Aorta (tissue), 5 donors: ENCODE measurements at regions not wholly inside any gene's neighbourhood (a gene's known extent, or its start where the extent isn't known, plus 50 kb on each side); places are given as distances from the start of the nearest gene placed in this dataset.
"Not testable (repeated sequence)": the region's sequence is repeated elsewhere in the genome, so short reads cannot be mapped to it uniquely, and the experiment has no call there.

Experiments used
- ATAC-seq: fragments of 200-7000 bp; cut with Tn5 transposase; one replicate; pipeline ENCODE4 v1.9.1; 2022; ENCODE audit warnings: moderate library complexity; ENCODE audit not compliant: low FRiP score
- DNase-seq, 2 donors: peaks; one replicate each; pipeline ENCODE4 v3.0.0-alpha.2; 2020
- H3K27ac ChIP-seq, 2 donors: one replicate each; pipeline ENCODE4 v1.5.1; 2013; ENCODE audit warnings: low read length in 2 of 2, mild to moderate bottlenecking in 2 of 2, moderate library complexity in 2 of 2, control low read depth in 1 of 2, inconsistent platforms in 1 of 2, low read depth in 1 of 2
- H3K27me3 ChIP-seq, 2 donors: one replicate each; pipeline ENCODE4 v1.6.1; 2013; ENCODE audit warnings: control low read depth in 1 of 2, low read length in 1 of 2, mild to moderate bottlenecking in 1 of 2, moderate library complexity in 1 of 2; ENCODE audit not compliant: insufficient read depth in 2 of 2, control insufficient read depth in 1 of 2
- H3K36me3 ChIP-seq, 2 donors: one replicate each; pipeline ENCODE4 v1.6.1; 2013; ENCODE audit warnings: control low read depth in 1 of 2, low read length in 1 of 2, mild to moderate bottlenecking in 1 of 2; ENCODE audit not compliant: insufficient read depth in 2 of 2, control insufficient read depth in 1 of 2
- H3K4me1 ChIP-seq, 2 donors: one replicate each; pipeline ENCODE4 v1.6.1; 2013; ENCODE audit warnings: low read length in 2 of 2, control low read depth in 1 of 2, mild to moderate bottlenecking in 1 of 2, moderate library complexity in 1 of 2; ENCODE audit not compliant: insufficient read depth in 2 of 2, control insufficient read depth in 1 of 2
- H3K4me3 ChIP-seq, 2 donors: one replicate each; pipeline ENCODE4 v1.5.1; 2013; ENCODE audit warnings: low read length in 2 of 2, control low read depth in 1 of 2, mild to moderate bottlenecking in 1 of 2
- H3K9me3 ChIP-seq: one replicate; pipeline ENCODE4 v1.6.1; 2013; ENCODE audit warnings: mild to moderate bottlenecking, low read length; ENCODE audit not compliant: control insufficient read depth
- WGBS, 2 donors: extraction: QIAGEN DNeasy Blood & Tissue Kit; methylation state at CpG; one replicate each; pipeline ENCODE4 v1.1.7; 2013; 5-methylcytosine and 5-hydroxymethylcytosine counted together
- intact Hi-C, 2 donors: fragments of 100-400 bp; cut with DNase I; formaldehyde crosslinking; loops; one replicate each; pipeline versions ENCODE4 v1.14.2 to v1.15.0; 2022
- donor health status: healthy with polysubstance abuse.
- donor health status: Bipolar disorder and iron deficiency.
- donor health status: DM: no; HTN: no; CAD: no.
- donor health status: DM: no; HTN: no; CAD: no.
- donor health status: DM: yes; HTN: yes; CAD: no.

- no peak for DNase-seq
- intact Hi-C loops, result no loop called here
- 31 to 40% methylated on average over 3 of the region's 3 CpGs for WGBS, 2 donors
Observed at GRCh38 chr7:19284596-19285300, 139.5 kb upstream of the FERD3L start.

GRCh38 chr7:19284136-19284535, 138.9 kb upstream of the FERD3L start:
- no peaks in the 10 kb centered on the region for H3K27me3 ChIP-seq
- H3K27ac ChIP-seq, result no peak overlapping the region
- no peak overlapping the region for H3K4me3 ChIP-seq
- H3K36me3 ChIP-seq, result no peaks in the 10 kb centered on the region
- DNase-seq (no peak), ATAC-seq (no peak)
- intact Hi-C loops, result no loop called here
- H3K4me1 ChIP-seq, result no peaks in the 10 kb centered on the region
- H3K9me3 ChIP-seq, result no peaks in the 10 kb centered on the region
- WGBS, 2 donors, result 39 to 41% methylated on average over 1 of the region's 1 CpG

More at GRCh38 chr7:19284596-19285300, 139.5 kb upstream of the FERD3L start:
- ATAC-seq, result no peak
- no peak overlapping the region for H3K4me3 ChIP-seq
- H3K4me1 ChIP-seq, result no peaks in the 10 kb centered on the region
- H3K27ac ChIP-seq, result no peak overlapping the region
- H3K27me3 ChIP-seq, result no peaks in the 10 kb centered on the region
- no peaks in the 10 kb centered on the region for H3K9me3 ChIP-seq
- no peaks in the 10 kb centered on the region for H3K36me3 ChIP-seq

GRCh38 chr7:19275000-19275399, 129.8 kb upstream of the FERD3L start:
- intact Hi-C loops, result no loop called here
- ATAC-seq, result no peak
- DNase-seq, result no peak
- Histone ChIP-seq H3K4me3 (no peak overlapping the region), H3K4me1 (no peaks in the 10 kb centered on the region), H3K27ac (no peak overlapping the region), H3K27me3 (no peaks in the 10 kb centered on the region), H3K9me3 (no peaks in the 10 kb centered on the region), H3K36me3 (no peaks in the 10 kb centered on the region)

GRCh38 chr7:19272329-19272728, 127.1 kb upstream of the FERD3L start:
- 96 to 97% methylated on average over 6 of the region's 6 CpGs for WGBS, 2 donors
- H3K27ac ChIP-seq, H3K9me3 ChIP-seq, intact Hi-C loops, H3K4me3 ChIP-seq, H3K4me1 ChIP-seq, ATAC-seq, H3K27me3 ChIP-seq, DNase-seq, H3K36me3 ChIP-seq: not testable (repeated sequence)

GRCh38 chr7:19269301-19269700, 124.1 kb upstream of the FERD3L start:
- ATAC-seq (no peak), DNase-seq (no peak)
- intact Hi-C loops, result no loop called here
- no peaks in the 10 kb centered on the region for H3K36me3 ChIP-seq
- no peaks in the 10 kb centered on the region for H3K9me3 ChIP-seq
- H3K4me1 ChIP-seq, result no peaks in the 10 kb centered on the region
- H3K4me3 ChIP-seq, result no peak overlapping the region
- no peak overlapping the region for H3K27ac ChIP-seq
- no peaks in the 10 kb centered on the region for H3K27me3 ChIP-seq

- WGBS, 2 donors, result 44 to 54% methylated on average over 2 of the region's 2 CpGs
- no peaks in the 10 kb centered on the region for H3K36me3 ChIP-seq
- no peak overlapping the region for H3K27ac ChIP-seq
- H3K4me1 ChIP-seq, result no peaks in the 10 kb centered on the region
- intact Hi-C loops, result no loop called here
- H3K9me3 ChIP-seq, result no peaks in the 10 kb centered on the region
- no peak overlapping the region for H3K4me3 ChIP-seq
- no peaks in the 10 kb centered on the region for H3K27me3 ChIP-seq
- ATAC-seq (no peak), DNase-seq (no peak)
Observed at GRCh38 chr7:19268737-19269136, 123.5 kb upstream of the FERD3L start.

- intact Hi-C loops, result no loop called here
- Histone ChIP-seq H3K27me3 (no peaks in the 10 kb centered on the region), H3K36me3 (no peaks in the 10 kb centered on the region), H3K27ac (no peak overlapping the region), H3K4me1 (no peaks in the 10 kb centered on the region), H3K9me3 (no peaks in the 10 kb centered on the region), H3K4me3 (no peak overlapping the region)
- DNase-seq (no peak), ATAC-seq (no peak)
- 24% methylated on average over 2 of the region's 2 CpGs for WGBS, 2 donors
Observed at GRCh38 chr7:19262826-19263225, 117.6 kb upstream of the FERD3L start.

- DNase-seq (no peak), ATAC-seq (no peak)
- Histone ChIP-seq H3K4me3 (no peak overlapping the region), H3K9me3 (no peaks in the 10 kb centered on the region), H3K4me1 (peaks cover 0 to 3% of the 10 kb centered on the region in 2 donors), H3K27ac (no peak overlapping the region), H3K27me3 (no peaks in the 10 kb centered on the region), H3K36me3 (no peaks in the 10 kb centered on the region)
- intact Hi-C loops, result no loop called here
- 5 to 7% methylated on average over 4 of the region's 4 CpGs for WGBS, 2 donors
Observed at GRCh38 chr7:19249281-19249680, 104.1 kb upstream of the FERD3L start.

- H3K27me3 ChIP-seq, result no peaks in the 10 kb centered on the region
- H3K36me3 ChIP-seq, result no peaks in the 10 kb centered on the region
- no peaks in the 10 kb centered on the region for H3K9me3 ChIP-seq
- intact Hi-C loops, result no loop called here
- H3K4me1 ChIP-seq, result peaks cover 0 to 3% of the 10 kb centered on the region in 2 donors
- WGBS, 2 donors, result 35 to 41% methylated on average over 2 of the region's 2 CpGs
- no peak for ATAC-seq
- H3K4me3 ChIP-seq, result no peak overlapping the region
- no peak overlapping the region for H3K27ac ChIP-seq
- no peak for DNase-seq
Observed at GRCh38 chr7:19248681-19249080, 103.5 kb upstream of the FERD3L start.
